Activated T-cell treated with anti-CD3 and anti-CD28 coated beads for 48 hours (primary cell): ENCODE measurements at regions not wholly inside any gene's neighbourhood (a gene's known extent, or its start where the extent isn't known, plus 50 kb on each side); places are given as distances from the start of the nearest gene placed in this dataset.
"Not testable (repeated sequence)": the region's sequence is repeated elsewhere in the genome, so short reads cannot be mapped to it uniquely, and the experiment has no call there.

Experiments used
- DNase-seq: peaks from one replicate; pipeline ENCODE4 v3.0.0-alpha.2; 2020; ENCODE audit warnings: low read depth

GRCh38 chr4:159410076-159410777 lies 307.3 kb downstream of the RAPGEF2 start:
- no peak for DNase-seq

- DNase-seq: no peak
Observed at GRCh38 chr4:159410891-159411290, 308.0 kb downstream of the RAPGEF2 start.

- no peak for DNase-seq
Observed at GRCh38 chr4:159413306-159413943, 310.5 kb downstream of the RAPGEF2 start.

- DNase-seq: no peak
Observed at GRCh38 chr4:159414305-159414704, 311.4 kb downstream of the RAPGEF2 start.

GRCh38 chr4:159416073-159416472 lies 313.2 kb downstream of the RAPGEF2 start:
- DNase-seq: no peak

- no peak for DNase-seq
Observed at GRCh38 chr4:159416996-159417395, 314.1 kb downstream of the RAPGEF2 start.

GRCh38 chr4:159420162-159421057 lies 317.5 kb downstream of the RAPGEF2 start:
- no peak for DNase-seq

GRCh38 chr4:159421058-159421419 lies 318.2 kb downstream of the RAPGEF2 start:
- DNase-seq: not testable (repeated sequence)

GRCh38 chr4:159422019-159422418 lies 319.1 kb downstream of the RAPGEF2 start:
- no peak for DNase-seq

GRCh38 chr4:159422626-159423025 lies 319.7 kb downstream of the RAPGEF2 start:
- DNase-seq: no peak

- DNase-seq: no peak
Observed at GRCh38 chr4:159425737-159426305, 322.9 kb downstream of the RAPGEF2 start.

GRCh38 chr4:159428293-159428692 lies 325.4 kb downstream of the RAPGEF2 start:
- DNase-seq: no peak

GRCh38 chr4:159428975-159429692 lies 326.3 kb downstream of the RAPGEF2 start:
- DNase-seq: no peak

- no peak for DNase-seq
Observed at GRCh38 chr4:159429693-159430035, 326.8 kb downstream of the RAPGEF2 start.

GRCh38 chr4:159430896-159431295 lies 328.0 kb downstream of the RAPGEF2 start:
- DNase-seq: no peak

- DNase-seq: no peak
Observed at GRCh38 chr4:159432436-159432835, 329.6 kb downstream of the RAPGEF2 start.

GRCh38 chr4:159433337-159433736 lies 330.5 kb downstream of the RAPGEF2 start:
- DNase-seq: no peak

GRCh38 chr4:159434114-159434870 lies 331.4 kb downstream of the RAPGEF2 start:
- no peak for DNase-seq

GRCh38 chr4:159434871-159435241 lies 332.0 kb downstream of the RAPGEF2 start:
- no peak for DNase-seq

GRCh38 chr4:159435561-159436023 lies 332.7 kb downstream of the RAPGEF2 start:
- no peak for DNase-seq

GRCh38 chr4:159443975-159444374 lies 341.1 kb downstream of the RAPGEF2 start:
- DNase-seq: no peak
